ENCODE measurements at regions not wholly inside any gene's neighbourhood (a gene's known extent, or its start where the extent isn't known, plus 50 kb on each side); places are given as distances from the start of the nearest gene placed in this dataset.

GRCh38 chr16:51402298-51402697 is 251.2 kb upstream of the SALL1 start:
- no peak for TF ChIP-seq POLR2AphosphoS5 (IDR thresholded peaks at IDR 0.05; ENCODE audit: low read depth)
- TF ChIP-seq GABPA (IDR thresholded peaks at IDR 0.05; ENCODE audit: low read depth) = no peak

All from HL-60 (cell line).